B cell (primary cell): ENCODE measurements at regions not wholly inside any gene's neighbourhood (a gene's known extent, or its start where the extent isn't known, plus 50 kb on each side); places are given as distances from the start of the nearest gene placed in this dataset.

Experiments
- ATAC-seq: fragments of 200-7000 bp; cut with Tn5 transposase; one replicate; pipeline ENCODE4 v1.10.0; 2021; ENCODE audit warnings: low read depth, mild to moderate bottlenecking, moderate number of reproducible peaks, moderate library complexity
- CTCF ChIA-PET: fragments of 350-600 bp; sonication (Branson Sonifier 250); formaldehyde crosslinking; loops from one replicate; lab custom pipeline; 2021; ENCODE audit warnings: antibody characterized with exemption, inconsistent platforms; lab: Charles Lee
- POLR2A ChIA-PET: fragments of 350-600 bp; sonication (Branson Sonifier 250); formaldehyde crosslinking; loops from one replicate; lab custom pipeline; 2021; ENCODE audit warnings: antibody characterized with exemption; lab: Charles Lee
- DNase-seq: peaks from one replicate; pipeline ENCODE4 v3.0.0; 2013
- H2AFZ ChIP-seq: 2 replicates; pipeline ENCODE4 v1.6.1; 2012; ENCODE audit warnings: mild to moderate bottlenecking, low read depth, low read length; ENCODE audit not compliant: insufficient read depth, poor library complexity, severe bottlenecking
- H3K27ac ChIP-seq, 2 donors: 1 replicate in 1 of 2; 2 replicates in 1 of 2; pipeline ENCODE4 v1.5.1; 2012 to 2013; ENCODE audit warnings: low read length in 2 of 2, mild to moderate bottlenecking in 2 of 2, moderate library complexity in 1 of 2
- H3K27me3 ChIP-seq, 4 experiments: fragments of 200-600 bp in 1 of 4; sonication (generic) in 1 of 4; replicated peaks in 1 of 4; 1 replicate in 2 of 4; 2 replicates in 2 of 4; pipeline versions ENCODE4 v1.6.1 to v1.7.0; 2013 to 2016; ENCODE audit warnings: low read length in 3 of 4, mild to moderate bottlenecking in 2 of 4, mixed read lengths in 1 of 4, moderate library complexity in 1 of 4; ENCODE audit not compliant: insufficient read depth in 4 of 4, control insufficient read depth in 3 of 4; ENCODE audit errors: control extremely low read depth in 1 of 4
- H3K36me3 ChIP-seq, 2 experiments: replicated peaks in 1 of 2; 1 replicate in 1 of 2; 2 replicates in 1 of 2; pipeline versions ENCODE4 v1.6.1 to v1.7.1; 2013; ENCODE audit warnings: low read length in 1 of 2; ENCODE audit not compliant: insufficient read depth in 2 of 2, control insufficient read depth in 1 of 2; ENCODE audit errors: control extremely low read depth in 1 of 2, extremely low read depth in 1 of 2
- H3K4me1 ChIP-seq, 2 donors: fragments of 200-600 bp in 1 of 2; sonication (generic) in 1 of 2; 1 replicate in 1 of 2; 2 replicates in 1 of 2; pipeline versions ENCODE4 v1.5.1 to v1.6.1; 2013 to 2017; ENCODE audit warnings: low read length in 2 of 2; ENCODE audit not compliant: control insufficient read depth in 2 of 2, insufficient read depth in 2 of 2
- H3K4me2 ChIP-seq: replicated peaks from 2 replicates; pipeline ENCODE3; 2012; ENCODE audit warnings: mild to moderate bottlenecking, low read depth, low read length; ENCODE audit not compliant: poor library complexity, severe bottlenecking
- H3K4me3 ChIP-seq, 5 experiments: fragments of 200-600 bp in 1 of 5; sonication (generic) in 1 of 5; 1 replicate in 3 of 5; 2 replicates in 2 of 5; pipeline versions ENCODE4 v1.5.1 to v1.7.0; 2011 to 2016; ENCODE audit warnings: low read length in 4 of 5, mild to moderate bottlenecking in 4 of 5, low read depth in 2 of 5, control low read depth in 1 of 5, moderate library complexity in 1 of 5; ENCODE audit not compliant: insufficient read depth in 1 of 5; ENCODE audit errors: control extremely low read depth in 1 of 5, extremely low read depth in 1 of 5
- H3K79me2 ChIP-seq: fragments of 200-600 bp; sonication (generic); one replicate; pipeline ENCODE4 v1.6.0; 2016; ENCODE audit warnings: low read length; ENCODE audit not compliant: control insufficient read depth, insufficient read depth
- H3K9ac ChIP-seq: fragments of 200-600 bp; sonication (generic); 2 replicates; pipeline ENCODE4 v1.6.1; 2017; ENCODE audit warnings: mild to moderate bottlenecking, low read length, moderate library complexity
- H3K9me3 ChIP-seq, 3 donors: one replicate each; pipeline versions ENCODE4 v1.6.1 to v1.7.1; 2013; ENCODE audit warnings: low read length in 2 of 3; ENCODE audit not compliant: control insufficient read depth in 2 of 3, insufficient read depth in 1 of 3; ENCODE audit errors: control extremely low read depth in 1 of 3
- H4K20me1 ChIP-seq: 2 replicates; pipeline ENCODE4 v1.6.0; 2012; ENCODE audit warnings: mild to moderate bottlenecking, low read length; ENCODE audit not compliant: insufficient read depth, control insufficient read depth, poor library complexity, severe bottlenecking
- H3K27ac Mint-ChIP-seq: one replicate; pipeline ENCODE4 v1.8.0; 2021; ENCODE audit warnings: mixed read lengths
- H3K27me3 Mint-ChIP-seq: one replicate; pipeline ENCODE4 v1.8.0; 2021; ENCODE audit warnings: mixed read lengths
- H3K4me1 Mint-ChIP-seq: one replicate; pipeline ENCODE4 v1.8.0; 2021; ENCODE audit warnings: mixed read lengths
- H3K4me3 Mint-ChIP-seq: one replicate; pipeline ENCODE4 v1.8.0; 2021; ENCODE audit warnings: mixed read lengths
- H3K9me3 Mint-ChIP-seq: one replicate; pipeline ENCODE4 v1.8.0; 2022; ENCODE audit warnings: mixed read lengths; ENCODE audit not compliant: insufficient read depth
- EZH2 ChIP-seq: IDR thresholded peaks from 2 replicates; pipeline ENCODE4 v1.6.1; 2012; ENCODE audit warnings: borderline replicate concordance, low read depth, mild to moderate bottlenecking, moderate library complexity, low read length; ENCODE audit not compliant: insufficient read depth, poor library complexity, severe bottlenecking
- WGBS: methylation state at CpG from one replicate; pipeline ENCODE4 v1.1.5; 2013; ENCODE audit warnings: missing lambda C conversion rate; ENCODE audit not compliant: insufficient coverage; 5-methylcytosine and 5-hydroxymethylcytosine counted together
- intact Hi-C: fragments of 100-400 bp; cut with micrococcal nuclease; formaldehyde crosslinking; loops from one replicate; pipeline ENCODE4 v1.10.0; 2022
- TF ChIP-seq, protein P1 (sequence below): fragments of 200-600 bp; IDR thresholded peaks from one replicate; pipeline ENCODE4 v1.8.0; 2022; ENCODE audit warnings: antibody characterized with exemption, mild to moderate bottlenecking

DNA sequence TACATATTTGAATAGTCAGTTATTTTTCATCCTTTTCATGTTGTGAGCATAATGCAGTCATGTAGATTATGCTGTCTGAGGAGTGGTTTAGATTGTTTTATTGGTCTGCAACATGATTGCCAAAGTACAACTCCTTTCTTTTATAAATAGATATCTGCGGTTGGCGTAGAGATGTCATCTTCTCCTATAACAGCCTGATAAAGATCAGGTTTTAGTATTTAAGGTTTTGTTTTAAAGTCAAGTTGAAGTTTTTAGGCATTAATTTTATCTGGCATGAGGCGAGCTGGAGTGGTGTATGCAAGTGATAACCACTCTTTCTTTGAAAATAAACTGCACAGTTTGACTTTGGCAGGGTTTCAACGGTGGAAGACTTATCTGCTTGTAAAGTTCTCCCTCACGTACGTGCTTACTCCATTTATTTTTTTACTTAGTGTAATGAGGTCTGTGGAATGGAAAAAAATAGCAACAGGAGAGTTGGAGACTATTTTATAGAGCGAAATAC lies 126.3 kb downstream of the FBXO8 start:
- H3K27me3 Mint-ChIP-seq, result peaks cover 16% of the 10 kb centered on the region
- no peak overlapping the region for H3K27ac Mint-ChIP-seq
- no peaks in the 10 kb centered on the region for H3K79me2 ChIP-seq
- H3K9me3 Mint-ChIP-seq, result no peaks in the 10 kb centered on the region
- no peak overlapping the region for H3K27ac ChIP-seq
- H3K4me1 Mint-ChIP-seq, result no peaks in the 10 kb centered on the region
- H3K4me3 ChIP-seq, result no peak overlapping the region
- no peak overlapping the region for H3K4me2 ChIP-seq
- peaks cover 0 to 16% (median 0%) of the 10 kb centered on the region in 4 experiments for H3K27me3 ChIP-seq
- intact Hi-C loops, result no loop called here
- no peak overlapping the region for H2AFZ ChIP-seq
- no peaks in the 10 kb centered on the region for H3K36me3 ChIP-seq
- ChIA-PET CTCF (no interaction called here), POLR2A (no interaction called here)
- H3K9me3 ChIP-seq, result no peaks in the 10 kb centered on the region
- no peaks in the 10 kb centered on the region for H4K20me1 ChIP-seq
- no peak overlapping the region for H3K9ac ChIP-seq
- H3K4me1 ChIP-seq, result no peaks in the 10 kb centered on the region
- H3K4me3 Mint-ChIP-seq, result no peak overlapping the region
- no peak for TF ChIP-seq EZH2
- TF ChIP-seq, protein P1, sequence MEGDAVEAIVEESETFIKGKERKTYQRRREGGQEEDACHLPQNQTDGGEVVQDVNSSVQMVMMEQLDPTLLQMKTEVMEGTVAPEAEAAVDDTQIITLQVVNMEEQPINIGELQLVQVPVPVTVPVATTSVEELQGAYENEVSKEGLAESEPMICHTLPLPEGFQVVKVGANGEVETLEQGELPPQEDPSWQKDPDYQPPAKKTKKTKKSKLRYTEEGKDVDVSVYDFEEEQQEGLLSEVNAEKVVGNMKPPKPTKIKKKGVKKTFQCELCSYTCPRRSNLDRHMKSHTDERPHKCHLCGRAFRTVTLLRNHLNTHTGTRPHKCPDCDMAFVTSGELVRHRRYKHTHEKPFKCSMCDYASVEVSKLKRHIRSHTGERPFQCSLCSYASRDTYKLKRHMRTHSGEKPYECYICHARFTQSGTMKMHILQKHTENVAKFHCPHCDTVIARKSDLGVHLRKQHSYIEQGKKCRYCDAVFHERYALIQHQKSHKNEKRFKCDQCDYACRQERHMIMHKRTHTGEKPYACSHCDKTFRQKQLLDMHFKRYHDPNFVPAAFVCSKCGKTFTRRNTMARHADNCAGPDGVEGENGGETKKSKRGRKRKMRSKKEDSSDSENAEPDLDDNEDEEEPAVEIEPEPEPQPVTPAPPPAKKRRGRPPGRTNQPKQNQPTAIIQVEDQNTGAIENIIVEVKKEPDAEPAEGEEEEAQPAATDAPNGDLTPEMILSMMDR, result no peak
- no CpG with 5 or more reads among the region's 7 CpGs for WGBS
- DNase-seq, result no peak
- no peak for ATAC-seq

DNA sequence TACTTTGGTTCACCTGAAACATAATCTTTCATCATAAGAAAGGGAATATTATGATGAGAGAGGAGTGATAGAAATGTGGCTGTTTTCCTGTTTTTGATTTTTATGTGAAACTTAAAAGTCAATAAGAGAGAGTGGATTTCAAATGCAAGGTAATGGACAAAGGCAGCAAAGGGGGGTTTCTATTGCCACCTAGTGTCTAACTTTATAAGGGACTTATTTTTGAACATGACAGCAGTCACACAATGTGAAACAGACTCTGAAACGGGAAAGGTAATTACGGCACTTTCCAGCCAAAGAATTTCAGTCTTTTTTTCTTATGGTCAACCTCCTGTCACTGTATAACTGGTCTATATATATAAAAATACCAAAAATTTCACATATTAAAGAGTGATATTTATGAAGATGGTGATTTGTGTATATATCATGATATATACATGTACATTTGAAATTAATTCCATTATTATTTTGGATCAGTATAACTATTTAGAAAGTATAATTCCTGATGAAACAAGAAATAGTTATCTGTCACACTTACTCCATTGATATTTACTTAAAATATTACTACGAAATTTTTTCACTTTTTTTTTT lies 127.1 kb downstream of the FBXO8 start:
- Histone ChIP-seq H2AFZ (no peak overlapping the region), H3K36me3 (no peaks in the 10 kb centered on the region), H3K27ac (no peak overlapping the region), H3K27me3 (peaks cover 0 to 16% (median 0%) of the 10 kb centered on the region in 4 experiments), H3K9me3 (no peaks in the 10 kb centered on the region), H3K4me2 (no peak overlapping the region), H3K9ac (no peak overlapping the region), H4K20me1 (no peaks in the 10 kb centered on the region), H3K4me3 (no peak overlapping the region), H3K4me1 (no peaks in the 10 kb centered on the region), H3K79me2 (no peaks in the 10 kb centered on the region)
- POLR2A ChIA-PET, result no interaction called here
- H3K4me3 Mint-ChIP-seq, result no peak overlapping the region
- H3K27me3 Mint-ChIP-seq, result peaks cover 16% of the 10 kb centered on the region
- no peaks in the 10 kb centered on the region for H3K9me3 Mint-ChIP-seq
- TF ChIP-seq EZH2, result no peak
- TF ChIP-seq, protein P1, result peak; percentile 69
- WGBS, result no CpG with 5 or more reads among the region's 3 CpGs
- CTCF ChIA-PET, result no interaction called here
- DNase-seq (peak; percentile 18), ATAC-seq (no peak)
- H3K4me1 Mint-ChIP-seq, result no peaks in the 10 kb centered on the region
- no peak overlapping the region for H3K27ac Mint-ChIP-seq
- intact Hi-C loops, result no loop called here
